C4-2B (cell line): ENCODE measurements at regions not wholly inside any gene's neighbourhood (a gene's known extent, or its start where the extent isn't known, plus 50 kb on each side); places are given as distances from the start of the nearest gene placed in this dataset.
"Not testable (repeated sequence)": the region's sequence is repeated elsewhere in the genome, so short reads cannot be mapped to it uniquely, and the experiment has no call there.

Experiments used
- H3K27ac ChIP-seq: fragments of 450-650 bp; 2 replicates; pipeline ENCODE4 v1.5.1; 2017
- ZFX ChIP-seq: fragments of 450-650 bp; IDR thresholded peaks from 2 replicates; pipeline ENCODE4 v1.6.1; 2017
- TF ChIP-seq, protein P1 (sequence below): fragments of 450-650 bp; conservative IDR thresholded peaks from 2 replicates; pipeline ENCODE4 v1.5.1; 2017; ENCODE audit warnings: mild to moderate bottlenecking

DNA sequence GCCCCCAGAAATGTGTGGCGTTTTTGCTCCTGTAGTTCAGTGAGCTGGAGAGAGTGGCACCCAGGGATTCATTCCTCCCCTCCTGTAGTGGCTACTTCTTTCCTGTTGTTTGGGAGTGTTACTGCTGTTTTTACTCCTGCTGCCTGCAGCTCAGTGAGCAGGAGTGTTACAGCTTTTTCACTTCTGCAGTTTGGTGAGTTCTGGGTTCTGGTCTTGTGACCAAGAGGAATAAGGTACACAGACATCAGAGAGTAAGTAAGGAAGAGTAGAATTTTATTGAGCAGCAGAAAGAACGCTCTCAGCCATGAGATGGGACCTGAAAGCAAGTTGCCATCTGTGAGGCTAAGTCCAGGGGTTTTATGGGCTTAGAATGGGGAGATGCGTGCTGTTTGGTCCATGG is 966.3 kb upstream of the CITED2 start:
- no peak overlapping the region for H3K27ac ChIP-seq
- TF ChIP-seq, protein P1, sequence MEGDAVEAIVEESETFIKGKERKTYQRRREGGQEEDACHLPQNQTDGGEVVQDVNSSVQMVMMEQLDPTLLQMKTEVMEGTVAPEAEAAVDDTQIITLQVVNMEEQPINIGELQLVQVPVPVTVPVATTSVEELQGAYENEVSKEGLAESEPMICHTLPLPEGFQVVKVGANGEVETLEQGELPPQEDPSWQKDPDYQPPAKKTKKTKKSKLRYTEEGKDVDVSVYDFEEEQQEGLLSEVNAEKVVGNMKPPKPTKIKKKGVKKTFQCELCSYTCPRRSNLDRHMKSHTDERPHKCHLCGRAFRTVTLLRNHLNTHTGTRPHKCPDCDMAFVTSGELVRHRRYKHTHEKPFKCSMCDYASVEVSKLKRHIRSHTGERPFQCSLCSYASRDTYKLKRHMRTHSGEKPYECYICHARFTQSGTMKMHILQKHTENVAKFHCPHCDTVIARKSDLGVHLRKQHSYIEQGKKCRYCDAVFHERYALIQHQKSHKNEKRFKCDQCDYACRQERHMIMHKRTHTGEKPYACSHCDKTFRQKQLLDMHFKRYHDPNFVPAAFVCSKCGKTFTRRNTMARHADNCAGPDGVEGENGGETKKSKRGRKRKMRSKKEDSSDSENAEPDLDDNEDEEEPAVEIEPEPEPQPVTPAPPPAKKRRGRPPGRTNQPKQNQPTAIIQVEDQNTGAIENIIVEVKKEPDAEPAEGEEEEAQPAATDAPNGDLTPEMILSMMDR: no peak
- no peak for TF ChIP-seq ZFX

DNA sequence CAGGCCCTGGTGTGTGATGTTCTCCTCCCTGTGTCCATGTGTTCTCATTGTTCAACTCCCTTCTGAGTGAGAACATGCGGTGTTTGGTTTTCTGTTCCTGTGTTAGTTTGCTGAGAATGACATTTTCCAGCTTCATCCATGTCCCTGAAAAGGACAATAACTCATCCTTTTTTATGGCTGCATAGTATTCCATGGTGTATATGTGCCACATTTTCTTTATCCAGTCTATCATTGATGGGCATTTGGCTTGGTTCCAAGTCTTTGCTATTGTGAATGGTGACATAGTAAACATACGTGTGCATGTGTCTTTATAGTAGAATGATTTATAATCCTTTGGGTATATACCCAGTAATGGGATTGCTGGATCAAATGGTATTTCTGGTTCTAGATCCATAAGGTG is 964.6 kb upstream of the CITED2 start:
- H3K27ac ChIP-seq: not testable (repeated sequence)

DNA sequence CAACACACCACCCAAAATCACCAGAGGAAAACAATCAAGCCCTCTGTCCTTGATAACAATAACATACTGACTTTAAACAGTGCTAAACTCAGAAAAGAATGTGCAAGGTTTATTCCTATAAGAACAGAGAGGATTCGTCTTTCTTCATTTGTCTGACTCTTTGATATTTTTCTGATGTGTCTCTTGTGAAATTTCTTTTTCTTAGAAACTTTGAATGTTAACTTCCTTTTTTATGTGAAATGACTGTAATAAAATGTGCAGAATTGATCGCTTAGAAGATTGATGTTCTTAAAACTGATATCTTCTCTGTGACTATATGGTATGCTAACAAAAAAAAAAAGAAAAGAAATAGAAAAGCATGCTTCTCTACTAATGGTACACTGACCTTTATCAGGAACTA is 947.4 kb upstream of the CITED2 start:
- no peak overlapping the region for H3K27ac ChIP-seq
- no peak for TF ChIP-seq ZFX
- TF ChIP-seq, protein P1: no peak

DNA sequence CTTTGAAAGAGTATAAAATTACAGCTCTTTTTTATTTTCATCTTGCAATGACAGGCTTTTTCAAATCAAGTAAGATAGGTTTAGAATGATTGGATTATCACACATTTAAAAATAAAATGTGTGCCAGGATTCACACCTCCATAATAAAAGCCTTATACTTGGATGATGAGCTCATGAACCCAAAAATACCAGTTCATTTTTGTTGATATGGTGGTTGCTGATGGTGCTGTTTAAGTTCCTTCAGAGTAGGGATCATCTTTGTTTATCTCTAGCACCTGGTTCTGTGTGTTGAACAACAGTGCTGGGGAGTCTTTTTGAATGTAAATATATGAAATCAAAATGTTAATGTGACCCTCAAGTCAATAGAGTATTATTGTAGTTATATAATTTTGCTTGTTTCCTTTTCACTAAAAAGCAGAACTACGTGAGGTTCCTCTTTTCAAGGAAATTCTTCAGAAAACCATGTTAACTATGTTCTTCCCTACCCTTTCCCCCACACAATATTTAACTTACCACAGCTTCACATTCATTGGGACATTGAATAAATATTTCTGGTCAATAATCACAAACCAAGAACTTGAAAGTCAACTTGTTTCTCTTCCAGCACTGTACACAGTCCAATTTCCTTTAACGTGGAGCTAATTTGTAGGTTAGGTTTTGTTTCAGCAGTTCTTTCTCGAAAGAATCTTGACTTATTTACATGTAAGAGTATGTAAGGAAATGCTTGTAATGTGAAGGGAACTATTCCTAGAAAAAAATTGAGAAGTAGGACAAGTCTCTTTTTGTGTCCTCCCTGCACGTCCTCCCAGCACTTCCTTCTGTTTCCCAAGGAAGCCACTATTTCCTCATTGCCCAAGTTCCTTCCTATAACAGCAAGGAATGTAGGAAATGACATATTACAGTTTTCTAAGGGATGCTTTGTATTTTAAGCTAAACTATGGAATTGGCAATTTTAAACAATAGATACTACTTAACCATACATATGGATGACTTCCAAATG is 945.9 kb upstream of the CITED2 start:
- H3K27ac ChIP-seq: no peak overlapping the region
- TF ChIP-seq, protein P1: no peak
- TF ChIP-seq ZFX: no peak

DNA sequence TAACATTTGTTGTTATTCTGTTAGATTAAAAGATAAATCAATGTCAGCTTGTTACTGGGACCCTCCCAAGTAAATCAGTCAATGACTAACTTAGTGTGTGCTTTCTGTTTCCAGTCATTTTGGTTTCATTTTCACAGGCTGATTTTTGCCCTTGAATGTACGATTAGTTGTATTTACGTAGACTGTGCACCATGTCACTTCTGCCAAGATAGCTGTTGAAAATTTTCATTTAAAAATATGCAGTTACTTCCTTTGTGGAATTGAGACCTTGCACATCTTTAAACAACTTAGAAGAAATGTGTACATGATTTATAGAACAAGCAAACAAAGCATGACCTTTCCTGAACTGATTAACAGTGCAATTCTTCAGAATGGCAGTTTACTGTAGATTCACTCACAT is 944.8 kb upstream of the CITED2 start:
- no peak overlapping the region for H3K27ac ChIP-seq
- no peak for TF ChIP-seq ZFX
- TF ChIP-seq, protein P1: no peak

DNA sequence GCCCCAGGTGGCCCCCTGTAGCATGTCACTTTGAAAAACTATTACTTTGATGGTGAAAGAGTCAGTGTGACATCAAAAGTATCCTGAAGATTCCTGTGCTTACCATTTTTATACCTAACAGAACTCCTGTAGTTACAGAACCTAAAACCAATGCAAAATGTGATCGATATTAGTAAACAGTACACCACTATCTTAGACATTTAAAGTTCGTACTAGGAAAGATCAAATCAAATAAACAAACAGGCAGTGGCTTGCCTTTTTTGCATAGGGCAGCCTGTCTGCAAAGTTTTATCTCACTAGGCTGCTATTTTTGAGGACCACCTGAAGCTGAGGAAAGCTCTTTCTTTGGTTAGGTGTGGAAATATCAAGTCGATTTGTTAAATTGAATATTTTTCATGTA is 944.0 kb upstream of the CITED2 start:
- H3K27ac ChIP-seq: no peak overlapping the region
- TF ChIP-seq, protein P1: no peak
- TF ChIP-seq ZFX: no peak

DNA sequence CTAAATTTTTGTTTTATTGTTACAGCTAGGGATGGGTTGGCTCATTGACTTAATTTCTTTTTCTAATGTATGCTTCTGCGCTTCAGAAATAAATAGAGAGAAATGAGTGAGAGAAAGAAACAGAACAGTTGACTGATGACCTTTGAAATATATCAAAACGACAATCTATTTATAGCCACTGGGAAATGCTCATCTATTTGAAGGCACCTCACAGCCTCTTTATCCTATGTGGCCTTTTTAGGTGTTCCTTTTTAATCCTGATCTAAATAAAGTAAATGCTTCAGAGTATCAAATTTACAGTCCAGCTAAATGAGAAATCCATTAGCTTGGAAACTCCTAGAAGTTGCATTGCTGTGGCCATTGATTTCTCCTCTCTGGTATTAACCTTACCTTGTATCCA is 943.5 kb upstream of the CITED2 start:
- no peak for TF ChIP-seq ZFX
- TF ChIP-seq, protein P1: no peak
- H3K27ac ChIP-seq: no peak overlapping the region

DNA sequence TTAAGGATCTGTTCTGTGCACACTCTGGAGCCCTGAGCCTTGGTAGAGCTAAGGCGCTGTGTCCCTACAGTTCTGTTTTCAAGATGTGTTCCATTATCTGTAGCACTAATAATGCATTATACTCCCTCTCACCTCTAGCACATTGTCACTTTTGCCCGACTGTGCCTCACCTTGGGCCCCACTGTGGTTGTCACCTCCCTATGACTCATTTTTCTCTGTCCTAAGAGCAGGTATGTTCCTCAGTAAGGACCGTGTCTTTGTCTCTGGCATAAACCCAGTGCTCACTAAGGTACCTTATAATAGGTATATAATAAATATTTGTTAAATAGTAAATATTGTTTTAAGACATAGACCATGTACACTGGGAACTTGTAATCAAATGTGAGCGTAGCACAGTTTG is 942.5 kb upstream of the CITED2 start:
- TF ChIP-seq, protein P1: no peak
- no peak for TF ChIP-seq ZFX
- H3K27ac ChIP-seq: no peak overlapping the region
